ENCODE measurements at regions not wholly inside any gene's neighbourhood (a gene's known extent, or its start where the extent isn't known, plus 50 kb on each side); places are given as distances from the start of the nearest gene placed in this dataset.

DNA sequence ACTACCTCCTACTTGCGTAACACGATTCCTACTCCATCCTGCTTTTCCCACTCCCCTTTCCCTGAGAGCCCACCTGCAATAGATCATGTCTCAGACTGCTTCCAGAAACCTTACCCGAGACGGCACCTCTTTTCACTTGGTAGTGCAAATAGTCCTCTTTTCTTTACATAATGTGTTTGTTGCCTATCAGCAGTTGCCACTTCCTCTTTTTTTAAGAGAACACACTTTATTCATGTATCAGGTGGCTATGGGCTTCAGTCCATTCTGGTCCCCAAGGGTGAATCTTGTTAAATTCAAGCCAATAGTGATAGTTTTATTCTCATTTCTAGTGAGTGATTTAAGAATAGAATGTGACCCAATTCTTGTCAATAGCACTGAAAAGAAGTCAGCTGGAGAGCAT lies 57.7 kb upstream of the FERMT1 start (continued):
- TF ChIP-seq TCF7L2 (IDR thresholded peaks at IDR 0.05; ENCODE audit: borderline replicate concordance, extremely low read depth, insufficient read depth, insufficient read length), result no peak
- no peak for TF ChIP-seq ZNF274 (IDR thresholded peaks at IDR 0.05; ENCODE audit: low read depth, low read length)
- TF ChIP-seq, protein P1, sequence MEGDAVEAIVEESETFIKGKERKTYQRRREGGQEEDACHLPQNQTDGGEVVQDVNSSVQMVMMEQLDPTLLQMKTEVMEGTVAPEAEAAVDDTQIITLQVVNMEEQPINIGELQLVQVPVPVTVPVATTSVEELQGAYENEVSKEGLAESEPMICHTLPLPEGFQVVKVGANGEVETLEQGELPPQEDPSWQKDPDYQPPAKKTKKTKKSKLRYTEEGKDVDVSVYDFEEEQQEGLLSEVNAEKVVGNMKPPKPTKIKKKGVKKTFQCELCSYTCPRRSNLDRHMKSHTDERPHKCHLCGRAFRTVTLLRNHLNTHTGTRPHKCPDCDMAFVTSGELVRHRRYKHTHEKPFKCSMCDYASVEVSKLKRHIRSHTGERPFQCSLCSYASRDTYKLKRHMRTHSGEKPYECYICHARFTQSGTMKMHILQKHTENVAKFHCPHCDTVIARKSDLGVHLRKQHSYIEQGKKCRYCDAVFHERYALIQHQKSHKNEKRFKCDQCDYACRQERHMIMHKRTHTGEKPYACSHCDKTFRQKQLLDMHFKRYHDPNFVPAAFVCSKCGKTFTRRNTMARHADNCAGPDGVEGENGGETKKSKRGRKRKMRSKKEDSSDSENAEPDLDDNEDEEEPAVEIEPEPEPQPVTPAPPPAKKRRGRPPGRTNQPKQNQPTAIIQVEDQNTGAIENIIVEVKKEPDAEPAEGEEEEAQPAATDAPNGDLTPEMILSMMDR (IDR thresholded peaks at IDR 0.05 in 2 of 3, conservative IDR thresholded peaks at IDR 0.05 in 1 of 3; ENCODE audit: borderline replicate concordance in 1 of 3, insufficient read depth in 1 of 3, low read depth in 2 of 3, low read length in 2 of 3), result no peak
- no peak for TF ChIP-seq YY1 (IDR thresholded peaks at IDR 0.05; ENCODE audit: extremely low read depth, insufficient replicate concordance, low read depth, low read length)
- TF ChIP-seq, protein P2, sequence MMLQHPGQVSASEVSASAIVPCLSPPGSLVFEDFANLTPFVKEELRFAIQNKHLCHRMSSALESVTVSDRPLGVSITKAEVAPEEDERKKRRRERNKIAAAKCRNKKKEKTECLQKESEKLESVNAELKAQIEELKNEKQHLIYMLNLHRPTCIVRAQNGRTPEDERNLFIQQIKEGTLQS (IDR thresholded peaks at IDR 0.05), result no peak
- TF ChIP-seq POLR2A (IDR thresholded peaks at IDR 0.05; ENCODE audit: borderline replicate concordance, extremely low read depth, insufficient read depth, insufficient read length), result no peak
- no peak for TF ChIP-seq ZFX (IDR thresholded peaks at IDR 0.05)

DNA sequence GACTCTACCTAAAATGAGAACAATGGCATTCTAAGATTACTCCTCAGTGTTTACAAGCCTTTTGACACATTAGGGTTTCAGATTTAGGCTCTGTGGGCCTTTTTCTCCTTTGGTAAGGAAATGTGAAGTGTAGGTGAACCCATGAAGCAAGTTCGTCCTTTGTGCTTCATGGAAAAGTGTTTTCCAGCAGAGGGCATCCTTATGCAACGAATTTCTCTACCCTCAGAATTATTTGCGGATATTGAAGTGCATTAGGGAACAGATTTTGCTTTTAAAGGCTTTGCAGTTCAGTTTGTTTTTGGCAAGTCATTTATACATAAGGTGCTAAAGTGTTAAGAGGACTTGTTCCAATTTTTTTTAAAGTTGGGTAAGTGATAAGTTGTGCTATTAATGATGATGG lies 55.7 kb upstream of the FERMT1 start:
- Histone ChIP-seq H3K4me1 (ENCODE audit: control insufficient read depth in 1 of 2, insufficient read depth in 2 of 2, low read length in 2 of 2) (no peaks in the 10 kb centered on the region), H3K9me3 (ENCODE audit: control insufficient read depth in 1 of 2, insufficient read depth in 1 of 2, low read depth in 1 of 2, low read length in 2 of 2) (no peaks in the 10 kb centered on the region), H4K20me1 (ENCODE audit: insufficient read depth) (no peaks in the 10 kb centered on the region), H3K9me2 (ENCODE audit: insufficient read depth) (no peaks in the 10 kb centered on the region), H3K79me2 (ENCODE audit: insufficient read depth, low read length) (no peaks in the 10 kb centered on the region), H2AFZ (ENCODE audit: low read depth, low read length, poor library complexity, severe bottlenecking) (no peak overlapping the region), H3K9ac (ENCODE audit: low read length) (no peak overlapping the region), H3K36me3 (ENCODE audit: control insufficient read depth in 1 of 2, insufficient read depth in 2 of 2, low read length in 2 of 2) (no peaks in the 10 kb centered on the region), H3K4me3 (replicated peaks in 1 of 2; ENCODE audit: low read depth in 1 of 2, low read length in 2 of 2) (no peak overlapping the region), H3K27me3 (ENCODE audit: insufficient read depth, low read length) (no peaks in the 10 kb centered on the region), H3K27ac (ENCODE audit: low read depth, low read length) (no peak overlapping the region), H3K4me2 (ENCODE audit: low read length) (no peak overlapping the region)
- POLR2A ChIA-PET, result no interaction called here
- BruUV-seq (replicated peaks), result no TSS peak
- TF ChIP-seq, protein P1 (IDR thresholded peaks at IDR 0.05 in 2 of 3, conservative IDR thresholded peaks at IDR 0.05 in 1 of 3; ENCODE audit: borderline replicate concordance in 1 of 3, insufficient read depth in 1 of 3, low read depth in 2 of 3, low read length in 2 of 3), result peak; percentile 28 to 60 (median 43); a peak in 4 of 6 replicates
- no peak for TF ChIP-seq FOSL1 (IDR thresholded peaks at IDR 0.05; ENCODE audit: low read depth)
- peak; percentile 61 for TF ChIP-seq RAD21 (IDR thresholded peaks at IDR 0.05; ENCODE audit: low read depth)
- TF ChIP-seq EZH2 (IDR thresholded peaks at IDR 0.05), result no peak
- intact Hi-C loops (cut with micrococcal nuclease), result loop anchor here (1.0 to 10.0 kb wide), 2 partner anchors 1196 to 1681 kb away; no protein-coding TSS in a partner anchor
- DNase-seq (ENCODE audit: low read depth, low spot score) (peak; percentile 22), ATAC-seq (peak; percentile 63; the same call in 1 of the 2 replicates)
- CTCF ChIA-PET, result no interaction called here
- RAD21 ChIA-PET (ENCODE audit: low non-redundant PET in 1 of 2, low total read pairs in 2 of 2, uncharacterized antibody in 2 of 2, unreplicated experiment in 2 of 2), result no interaction called here

Data from HCT116 (cell line).